Adrenal gland (tissue), 9 donors: ENCODE measurements at regions not wholly inside any gene's neighbourhood (a gene's known extent, or its start where the extent isn't known, plus 50 kb on each side); places are given as distances from the start of the nearest gene placed in this dataset.

Experiments
- DNase-seq, 7 donors: peaks; one replicate each; pipeline ENCODE4 v3.0.0-alpha.2; 2019 to 2020
- H3K27ac ChIP-seq, 5 donors: fragments of 200-600 bp; sonication (generic) in 4 of 5; 1 replicate in 3 of 5; 2 replicates in 2 of 5; pipeline versions ENCODE4 v1.5.1 to v1.8.0; 2016 to 2020; ENCODE audit warnings: mild to moderate bottlenecking in 1 of 5
- H3K27me3 ChIP-seq: fragments of 200-600 bp; 2 replicates; pipeline ENCODE4 v1.8.0; 2021
- H3K36me3 ChIP-seq, 2 donors: fragments of 200-600 bp; replicated peaks in 1 of 2; 1 replicate in 1 of 2; 2 replicates in 1 of 2; pipeline versions ENCODE4 v1.5.1 to v1.8.0; 2018 to 2022
- H3K4me1 ChIP-seq, 2 donors: fragments of 200-600 bp; replicated peaks in 1 of 2; 1 replicate in 1 of 2; 2 replicates in 1 of 2; pipeline versions ENCODE4 v1.5.1 to v1.8.0; 2018 to 2021
- H3K4me3 ChIP-seq, 4 donors: fragments of 200-600 bp; sonication (generic) in 3 of 4; one replicate each; pipeline ENCODE4 v1.5.1; 2016 to 2018
- H3K9me3 ChIP-seq, 3 donors: fragments of 200-600 bp; sonication (generic) in 1 of 3; replicated peaks in 1 of 3; 1 replicate in 2 of 3; 2 replicates in 1 of 3; pipeline versions ENCODE4 v1.5.1 to v1.8.0; 2016 to 2021
- CTCF ChIP-seq, 6 experiments: fragments of 450-650 bp in 4 of 6; fragments of 200-600 bp in 2 of 6; sonication (generic) in 1 of 6; IDR thresholded peaks; 1 replicate in 5 of 6; 2 replicates in 1 of 6; pipeline versions ENCODE4 v1.5.1 to v1.8.0; 2016 to 2021; ENCODE audit warnings: antibody characterized with exemption in 6 of 6, mild to moderate bottlenecking in 2 of 6, moderate library complexity in 1 of 6
- POLR2A ChIP-seq, 2 donors: fragments of 450-650 bp; IDR thresholded peaks; one replicate each; pipeline ENCODE4 v1.6.1; 2017; ENCODE audit warnings: antibody characterized with exemption in 2 of 2, mild to moderate bottlenecking in 2 of 2, moderate library complexity in 1 of 2
- WGBS, 4 donors: extraction: QIAGEN DNeasy Blood & Tissue Kit in 2 of 4; methylation state at CpG; one replicate each; pipeline versions ENCODE4 v1.1.5 to v1.1.7; 2013 to 2017; 5-methylcytosine and 5-hydroxymethylcytosine counted together
- intact Hi-C, 2 donors: fragments of 100-400 bp; cut with DNase I; formaldehyde crosslinking; loops; one replicate each; pipeline versions ENCODE4 v1.14.1 to v1.15.0; 2022 to 2023
- donor health status: healthy with polysubstance abuse.
- donor health status: Bipolar disorder and iron deficiency.
- donor health status: DM: yes; HTN: yes; CAD: no.
- donor health status: DM: no; HTN: no; CAD: no.
- donor health status: DM: no; HTN: no; CAD: no.

GRCh38 chr9:15113288-15113687 is 193.7 kb downstream of the TTC39B start:
- DNase-seq, result no peak
- H3K27ac ChIP-seq, result no peak overlapping the region
- no peak overlapping the region for H3K4me3 ChIP-seq
- H3K36me3 ChIP-seq, result no peaks in the 10 kb centered on the region
- no peaks in the 10 kb centered on the region for H3K4me1 ChIP-seq
- H3K9me3 ChIP-seq, result no peaks in the 10 kb centered on the region
- no peaks in the 10 kb centered on the region for H3K27me3 ChIP-seq
- TF ChIP-seq POLR2A (IDR thresholded peaks at IDR 0.05) (no peak), CTCF (IDR thresholded peaks at IDR 0.05) (no peak)
- intact Hi-C loops, result no loop called here

- DNase-seq, result no peak
- H3K4me3 ChIP-seq, result no peak overlapping the region
- TF ChIP-seq CTCF (IDR thresholded peaks at IDR 0.05) (no peak), POLR2A (IDR thresholded peaks at IDR 0.05) (no peak)
- H3K4me1 ChIP-seq, result no peaks in the 10 kb centered on the region
- no peaks in the 10 kb centered on the region for H3K27me3 ChIP-seq
- no peaks in the 10 kb centered on the region for H3K36me3 ChIP-seq
- no peaks in the 10 kb centered on the region for H3K9me3 ChIP-seq
- intact Hi-C loops, result no loop called here
- no peak overlapping the region for H3K27ac ChIP-seq
Measured at GRCh38 chr9:15111071-15111470, 195.9 kb downstream of the TTC39B start.

GRCh38 chr9:15104826-15105420 is 194.7 kb upstream of the FREM1 start:
- no peaks in the 10 kb centered on the region for H3K36me3 ChIP-seq
- no peak overlapping the region for H3K4me3 ChIP-seq
- intact Hi-C loops, result loop anchor here in 1 of 2 donors (2.0 kb wide), 1 partner anchor 30 kb away; no protein-coding TSS in a partner anchor
- no peaks in the 10 kb centered on the region for H3K4me1 ChIP-seq
- 34 to 41% (median 39%) methylated on average over 4 of the region's 4 CpGs for WGBS, 4 donors
- peak in 6 of 7 donors; percentile 17 to 54 (median 24) for DNase-seq
- H3K9me3 ChIP-seq, result no peaks in the 10 kb centered on the region
- no peak overlapping the region for H3K27ac ChIP-seq
- H3K27me3 ChIP-seq, result no peaks in the 10 kb centered on the region
- TF ChIP-seq POLR2A (IDR thresholded peaks at IDR 0.05) (no peak), CTCF (IDR thresholded peaks at IDR 0.05) (peak; percentile 43 to 66 (median 62))

- intact Hi-C loops, result no loop called here
- H3K4me1 ChIP-seq, result no peaks in the 10 kb centered on the region
- H3K27me3 ChIP-seq, result no peaks in the 10 kb centered on the region
- no peaks in the 10 kb centered on the region for H3K36me3 ChIP-seq
- no peak overlapping the region for H3K4me3 ChIP-seq
- no peak for TF ChIP-seq CTCF (IDR thresholded peaks at IDR 0.05)
- no peak for TF ChIP-seq POLR2A (IDR thresholded peaks at IDR 0.05)
- H3K9me3 ChIP-seq, result no peaks in the 10 kb centered on the region
- 51 to 60% (median 58%) methylated on average over 3 of the region's 3 CpGs for WGBS, 4 donors
- no peak for DNase-seq
- no peak overlapping the region for H3K27ac ChIP-seq
Measured at GRCh38 chr9:15103290-15103689, 193.1 kb upstream of the FREM1 start.
